Dedifferentiated amniotic fluid mesenchymal stem cell (primary cell): ENCODE measurements at regions not wholly inside any gene's neighbourhood (a gene's known extent, or its start where the extent isn't known, plus 50 kb on each side); places are given as distances from the start of the nearest gene placed in this dataset.

Experiments used
- DNase-seq: peaks from one replicate; pipeline ENCODE4 v3.0.0-alpha.2; 2016; ENCODE audit errors: extremely low spot score

DNA sequence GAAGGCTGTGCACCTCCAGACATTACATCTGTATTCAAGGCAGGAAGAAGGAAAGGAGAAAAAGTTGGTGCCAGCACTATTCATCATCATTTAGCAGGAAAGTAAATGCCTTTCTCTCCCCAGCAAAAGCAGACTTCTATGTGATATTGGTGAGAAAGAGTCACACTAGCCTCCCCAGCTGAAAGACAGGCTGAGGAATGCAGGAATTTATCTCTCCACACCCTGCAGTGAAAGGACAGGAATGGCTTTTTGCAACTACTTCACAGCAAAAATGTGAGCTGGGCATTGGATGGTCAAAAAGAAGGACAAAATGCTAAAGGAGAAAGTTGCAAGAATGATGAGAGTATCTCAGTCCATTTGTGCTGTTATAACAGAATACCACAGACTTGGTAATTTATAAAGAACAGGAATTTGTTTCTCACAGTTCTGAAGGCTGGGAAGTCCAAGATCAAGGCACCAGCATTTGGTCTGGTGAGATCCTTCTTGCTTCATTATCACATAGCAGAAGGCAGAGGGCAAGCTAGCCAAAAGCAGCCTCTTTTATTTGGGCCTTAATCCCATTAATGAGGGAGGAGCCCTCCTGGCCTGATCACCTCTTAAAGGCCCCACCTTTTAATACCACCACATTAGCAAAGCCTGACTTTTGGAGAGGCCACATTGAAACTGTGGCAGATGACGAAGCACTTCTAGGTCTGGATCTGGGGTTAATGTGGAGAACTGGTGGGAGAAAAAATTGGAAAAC is 388.1 kb upstream of the SLC14A2 start:
- DNase-seq: no peak

DNA sequence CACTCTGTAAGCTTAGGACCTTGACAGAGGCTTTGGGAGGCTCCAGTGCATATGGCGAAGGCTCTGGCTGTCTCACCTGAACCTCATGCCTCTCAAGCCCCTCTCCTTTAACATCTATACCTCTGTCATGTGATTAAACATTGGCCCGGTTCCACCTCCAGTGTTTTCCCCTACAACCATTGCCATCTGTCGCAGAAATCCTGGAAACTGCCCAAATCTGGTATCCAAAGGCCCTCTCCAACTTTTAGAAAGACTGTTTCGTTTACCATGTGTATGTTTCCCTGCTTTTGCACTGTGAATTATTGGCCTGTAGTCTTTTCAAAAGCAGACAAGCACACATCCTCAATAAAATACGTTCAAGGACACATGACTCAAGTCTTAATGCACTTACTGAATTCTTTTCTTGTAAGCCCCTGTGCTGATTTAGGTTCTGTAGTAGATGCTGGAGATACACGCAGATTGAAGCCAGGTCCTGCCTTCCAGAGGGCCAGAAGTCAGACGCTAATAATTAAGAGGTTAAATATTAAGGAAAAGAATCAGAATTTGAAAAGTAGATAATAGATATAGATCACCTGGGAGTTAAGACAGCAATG is 386.4 kb upstream of the SLC14A2 start:
- DNase-seq: no peak

DNA sequence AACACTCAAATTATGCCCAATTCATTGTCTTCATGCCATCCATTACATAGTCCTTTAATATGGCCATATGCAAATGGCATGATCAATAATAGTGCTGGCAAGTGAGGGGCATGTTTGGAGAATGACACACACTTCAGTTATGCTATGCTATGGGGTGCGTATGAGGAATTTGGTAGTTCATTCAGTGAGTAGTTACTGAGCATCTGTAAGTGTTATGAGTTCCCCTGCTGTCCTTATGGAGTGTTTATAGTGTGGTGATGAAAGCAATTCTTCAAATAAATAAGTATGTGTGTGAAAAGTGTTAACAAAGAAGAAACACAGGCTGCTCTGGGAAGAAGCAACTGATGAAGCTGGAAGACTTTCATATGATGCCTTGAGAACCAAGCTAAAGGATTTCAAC is 383.7 kb upstream of the SLC14A2 start:
- DNase-seq: no peak

DNA sequence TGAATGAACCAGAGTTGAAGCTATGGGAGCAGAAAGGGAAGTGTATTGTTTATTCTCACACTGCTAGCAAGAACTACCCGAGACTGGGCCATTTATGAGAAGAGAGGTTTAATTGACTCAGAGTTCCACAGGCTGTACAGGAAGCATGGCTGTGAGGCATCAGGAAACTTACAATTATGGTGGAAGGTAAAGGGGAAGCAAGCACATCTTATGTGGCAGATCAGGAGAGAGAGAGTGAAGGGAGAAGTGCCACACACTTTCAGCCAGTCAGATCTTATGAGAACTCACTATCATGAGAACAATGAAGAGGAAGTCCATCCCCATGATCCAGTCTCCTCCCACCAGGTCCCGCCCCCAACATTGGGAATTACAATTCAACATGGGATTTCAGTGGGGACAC is 383.2 kb upstream of the SLC14A2 start:
- no peak for DNase-seq

DNA sequence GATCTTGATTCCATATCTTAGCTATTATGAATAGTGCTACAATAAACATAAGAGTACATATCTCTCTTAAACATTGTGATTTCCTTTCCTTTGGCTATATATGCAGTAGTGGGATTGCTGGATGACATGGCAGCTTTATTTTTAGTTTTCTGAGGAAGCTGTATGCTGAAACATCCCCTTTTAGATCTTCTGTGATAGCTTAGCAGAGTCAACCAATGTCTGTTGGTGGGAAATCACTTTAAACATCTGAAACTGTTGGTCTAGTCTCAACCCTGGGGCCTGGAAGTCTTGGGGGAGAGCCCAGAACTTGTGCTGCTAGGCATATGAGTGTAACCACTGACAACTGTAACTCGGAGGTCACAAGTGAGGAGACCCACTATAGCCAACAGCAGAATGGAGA is 378.6 kb upstream of the SLC14A2 start:
- DNase-seq: no peak

DNA sequence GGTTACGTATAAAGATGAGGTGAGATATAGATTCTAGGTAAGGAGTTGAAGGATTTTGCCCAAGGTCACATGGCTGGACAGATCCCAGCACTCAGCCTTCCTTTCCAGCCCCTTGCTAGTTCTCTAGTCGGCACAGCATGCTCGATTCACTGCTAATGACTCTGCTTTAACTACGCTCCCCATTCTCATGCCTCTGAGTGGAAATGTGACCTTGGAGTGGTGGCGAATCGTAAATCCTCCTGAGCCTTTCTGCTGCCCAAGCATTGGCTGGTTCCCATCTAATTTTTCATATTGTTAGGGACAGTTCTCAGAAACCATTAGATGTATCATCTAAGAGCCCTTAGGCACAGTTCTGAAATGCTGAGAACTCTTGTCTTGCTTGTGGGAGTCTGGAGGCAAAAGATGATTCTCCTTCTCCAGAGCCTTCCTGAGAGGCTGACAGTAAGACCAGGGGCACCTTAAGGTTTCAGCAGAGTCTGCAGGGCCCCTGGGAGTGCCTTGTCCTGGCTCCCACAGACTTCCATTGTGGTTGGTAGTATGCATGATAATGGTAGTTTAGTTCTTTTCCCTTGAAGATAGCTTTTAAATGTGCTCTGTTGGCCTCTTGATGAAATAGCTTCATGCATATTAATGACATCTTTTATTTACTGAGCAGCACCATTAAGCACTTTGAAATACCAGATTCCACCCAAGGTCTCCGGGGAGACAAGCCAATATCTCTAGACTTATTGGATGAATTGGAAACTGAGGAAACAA is 377.8 kb upstream of the SLC14A2 start:
- DNase-seq: no peak

DNA sequence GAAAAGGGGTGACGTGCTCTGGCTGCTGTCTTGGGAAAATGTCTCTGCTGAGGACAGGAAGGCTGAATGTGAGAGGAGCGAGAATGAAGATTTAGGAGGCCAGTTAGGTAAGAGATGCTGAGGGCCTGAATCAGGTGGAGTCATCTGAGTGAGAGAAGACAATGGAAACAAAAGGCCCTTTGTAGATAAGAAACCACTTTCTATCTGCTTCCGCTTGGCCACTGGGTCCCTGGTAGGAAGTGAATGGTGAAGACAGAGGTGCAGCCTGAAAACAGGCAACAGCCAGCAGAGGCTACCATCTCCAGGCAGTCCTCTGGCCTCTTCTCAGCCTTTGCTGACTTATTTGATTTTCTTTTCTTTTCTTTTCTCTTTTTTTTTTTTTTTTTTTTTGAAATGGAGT is 374.0 kb upstream of the SLC14A2 start:
- DNase-seq: no peak

DNA sequence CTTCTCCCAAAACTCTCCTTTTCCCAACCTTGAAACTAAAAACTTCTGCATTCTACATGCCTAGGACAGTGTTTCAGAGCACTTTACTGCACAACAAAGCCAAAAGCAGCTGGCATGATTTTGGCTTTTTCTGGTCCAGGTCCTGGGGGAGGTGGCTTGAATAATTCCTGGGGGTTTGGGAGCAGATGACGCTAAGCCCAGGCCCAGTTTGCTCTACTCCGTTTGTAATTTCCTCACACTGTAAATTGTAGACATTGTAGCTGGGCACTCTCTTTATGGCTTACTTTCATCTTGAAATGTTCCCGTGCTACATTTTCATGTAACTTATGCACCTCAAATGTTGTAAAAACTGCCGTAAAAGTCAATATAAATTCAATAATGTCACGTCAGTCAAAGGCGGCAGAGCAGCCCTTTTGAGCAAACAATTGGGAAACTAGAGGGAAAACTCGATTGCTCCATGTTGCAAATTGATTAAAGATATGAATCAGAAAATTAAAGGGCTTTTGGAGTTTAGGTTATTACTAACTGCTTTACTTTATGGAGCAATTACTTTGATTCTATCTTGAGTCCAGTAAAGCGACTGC is 373.2 kb upstream of the SLC14A2 start:
- DNase-seq: no peak

DNA sequence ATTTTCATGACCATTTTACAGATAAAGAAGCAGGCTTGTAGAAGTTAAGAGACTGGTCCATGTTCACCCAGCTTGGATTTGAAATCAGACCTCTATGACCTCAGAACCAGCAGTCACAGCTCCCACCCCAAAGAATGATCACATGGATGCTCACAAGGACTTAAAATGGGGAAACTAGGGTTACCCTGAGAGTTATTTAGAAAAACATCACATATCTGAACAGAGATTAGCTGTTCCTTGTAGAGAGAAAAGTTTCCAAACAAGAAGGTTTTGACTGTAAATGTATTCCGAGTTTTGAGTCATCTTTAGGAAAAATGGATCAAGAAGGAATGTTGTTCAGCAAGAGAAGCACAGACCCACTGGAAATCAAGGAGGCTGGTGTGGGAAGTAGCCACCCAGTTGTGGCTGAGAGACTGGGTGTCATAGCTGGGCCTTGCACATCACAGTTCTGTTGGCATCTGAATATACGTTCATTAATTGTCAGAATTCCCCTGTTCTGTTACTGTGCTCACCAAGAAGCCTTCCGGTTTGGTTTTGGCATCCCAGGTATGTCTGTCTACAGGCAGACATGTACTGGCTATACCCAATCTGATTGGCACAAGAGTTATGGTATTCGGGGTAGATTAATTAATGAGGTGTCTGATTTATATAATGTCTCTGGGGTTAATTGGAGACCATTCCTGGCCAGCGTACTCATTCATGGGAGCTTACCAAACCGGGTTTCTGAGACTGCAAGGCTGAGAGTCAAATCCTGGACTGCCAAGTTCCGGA is 371.8 kb upstream of the SLC14A2 start:
- DNase-seq: no peak

DNA sequence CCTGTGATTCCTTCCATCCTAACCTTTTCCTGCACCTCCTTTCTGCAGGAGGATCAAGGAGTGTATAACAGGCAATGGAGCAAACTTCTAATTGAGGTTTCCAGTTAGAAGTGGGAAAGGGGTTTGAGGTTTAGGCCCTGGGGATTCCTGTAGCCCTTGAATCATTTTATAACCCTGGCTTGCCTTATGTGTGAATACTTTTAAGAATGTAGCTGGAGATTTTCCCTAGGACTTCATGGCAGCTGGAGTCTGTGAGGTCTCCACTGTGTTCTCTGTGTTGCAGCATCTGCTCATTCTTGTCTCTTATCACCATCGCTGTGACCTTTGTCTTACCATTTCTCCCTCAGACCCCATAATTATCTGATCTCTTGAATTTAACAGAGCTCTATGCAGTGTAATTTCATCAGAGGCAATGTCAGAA is 370.2 kb upstream of the SLC14A2 start:
- no peak for DNase-seq

DNA sequence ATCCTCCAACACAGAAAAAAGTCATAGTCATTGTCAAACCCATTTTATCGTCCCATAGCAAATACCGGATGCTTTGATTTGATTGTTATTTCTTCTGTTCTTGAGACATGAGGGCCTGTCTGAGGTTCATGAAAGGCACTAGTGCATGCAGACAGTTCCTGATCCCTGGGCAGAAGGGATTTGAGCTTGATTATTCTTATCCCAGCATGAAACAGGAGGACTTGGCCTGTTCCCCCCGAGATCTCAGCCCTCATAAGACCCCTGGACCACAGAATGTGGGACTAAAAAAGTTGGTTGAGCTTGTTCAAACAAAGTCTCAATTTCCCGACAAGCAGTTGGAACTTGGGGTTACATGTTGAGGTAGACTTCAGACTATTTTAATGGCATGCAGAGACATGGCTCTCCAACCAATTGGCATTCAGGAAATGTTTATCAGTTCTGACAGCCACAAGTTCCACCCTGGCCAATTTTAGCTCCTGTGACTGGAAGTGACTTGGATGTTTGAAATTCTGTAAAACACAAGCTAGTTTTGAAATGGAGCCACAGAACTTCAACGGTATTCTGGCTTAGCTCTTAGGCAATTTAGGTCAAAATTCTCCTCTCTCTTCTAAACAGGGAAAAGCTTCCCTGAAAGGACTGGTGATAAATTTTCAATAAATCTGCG is 366.9 kb upstream of the SLC14A2 start:
- DNase-seq: peak; percentile 87

DNA sequence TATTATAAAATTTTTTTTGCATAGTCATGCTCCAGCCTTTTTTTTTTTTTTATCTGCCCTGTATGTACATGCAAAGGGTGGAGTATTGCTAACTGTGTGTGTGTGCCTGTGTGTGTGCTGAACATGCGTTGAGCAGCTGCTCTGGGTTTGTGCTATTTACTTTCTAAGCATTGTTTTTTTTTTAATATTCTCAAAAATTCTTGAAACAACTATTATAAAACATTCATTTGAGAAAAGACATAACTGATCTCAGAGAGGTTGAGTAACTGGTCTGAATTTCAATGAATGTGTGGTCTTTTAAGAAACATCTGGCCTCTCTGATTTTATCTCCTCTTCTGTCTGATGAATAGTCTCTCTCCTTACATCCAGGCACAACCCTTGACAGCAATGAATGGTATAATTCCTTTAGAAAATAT is 366.0 kb upstream of the SLC14A2 start:
- DNase-seq: peak; percentile 69

DNA sequence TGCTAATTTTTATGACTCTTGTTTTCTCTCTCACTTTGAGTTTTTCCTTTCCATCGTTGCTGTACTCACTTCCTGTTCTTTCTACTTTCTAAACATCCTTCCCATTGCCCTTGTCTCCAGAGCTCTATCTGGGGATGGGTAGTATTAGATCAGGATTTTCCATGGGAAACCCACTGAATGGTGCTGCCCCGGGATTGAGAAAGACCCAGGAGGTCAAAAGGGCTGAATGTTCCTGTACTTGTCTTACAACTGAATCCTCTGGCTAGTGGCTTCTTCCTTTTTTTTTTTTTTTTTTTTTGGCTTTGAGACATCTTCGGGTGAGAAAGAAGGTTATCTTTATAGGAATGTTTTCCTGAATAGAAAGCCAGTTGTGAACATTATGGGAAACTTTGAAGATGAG is 364.8 kb upstream of the SLC14A2 start:
- DNase-seq: no peak

DNA sequence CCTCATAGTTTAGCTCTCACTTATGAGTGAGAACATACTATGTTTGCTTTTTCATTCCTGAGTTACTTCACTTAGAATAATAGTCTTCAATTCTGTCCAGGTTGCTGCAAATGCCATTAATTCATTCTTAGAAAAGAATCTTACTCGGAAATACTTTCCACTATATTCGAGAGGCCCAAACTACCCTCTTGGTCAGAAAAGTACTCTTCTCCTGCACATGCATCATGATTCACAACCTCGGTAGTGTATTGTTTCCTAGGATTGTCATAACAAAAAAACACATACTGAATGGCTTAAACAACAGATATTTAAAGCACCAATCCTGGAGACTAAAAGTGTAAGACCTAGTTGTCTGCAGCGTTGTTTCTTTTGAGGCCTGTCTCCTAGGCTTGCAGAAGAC is 364.0 kb upstream of the SLC14A2 start:
- DNase-seq: no peak

DNA sequence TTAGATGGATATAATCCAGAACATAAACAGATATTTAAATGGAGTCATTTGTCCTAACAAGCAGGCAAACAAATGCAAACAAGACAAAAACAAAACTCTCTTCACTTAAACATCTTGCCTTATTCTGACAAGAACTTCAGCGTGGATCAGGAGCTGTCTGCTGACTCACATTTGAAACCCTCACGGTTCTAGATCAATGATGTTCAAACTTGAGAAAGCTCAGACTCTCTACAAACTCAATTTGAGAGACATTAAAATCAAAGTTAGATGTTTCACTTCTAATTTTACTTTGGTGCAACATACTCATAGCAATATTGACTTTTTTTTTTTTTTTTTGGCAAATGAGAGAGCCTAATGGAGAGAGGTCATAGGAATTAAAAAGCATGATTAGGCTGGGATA is 362.8 kb upstream of the SLC14A2 start:
- DNase-seq: no peak

DNA sequence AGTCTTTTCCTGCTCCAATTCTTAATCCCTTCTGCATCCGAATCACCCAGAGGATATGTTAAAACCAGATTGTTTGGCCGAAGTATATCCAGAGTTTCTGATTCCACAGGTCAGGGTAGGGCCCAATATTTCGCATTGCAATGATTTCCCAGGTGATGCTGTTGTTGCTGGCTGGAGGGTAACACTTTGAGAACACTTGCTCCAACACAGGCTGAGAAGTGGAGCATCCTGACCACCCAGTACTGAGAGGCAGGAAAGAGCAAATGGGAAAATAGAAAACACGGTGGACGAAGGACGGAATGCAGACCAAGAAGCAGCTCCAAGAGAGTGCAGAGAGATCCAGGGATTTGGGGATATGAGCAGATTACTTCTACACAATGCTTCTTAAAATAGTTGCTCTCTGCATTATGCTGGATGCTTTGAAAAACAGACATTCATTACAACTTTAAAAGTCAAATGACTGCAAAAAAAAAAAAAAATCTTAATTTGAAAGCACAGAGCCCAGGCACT is 362.2 kb upstream of the SLC14A2 start:
- DNase-seq: no peak

DNA sequence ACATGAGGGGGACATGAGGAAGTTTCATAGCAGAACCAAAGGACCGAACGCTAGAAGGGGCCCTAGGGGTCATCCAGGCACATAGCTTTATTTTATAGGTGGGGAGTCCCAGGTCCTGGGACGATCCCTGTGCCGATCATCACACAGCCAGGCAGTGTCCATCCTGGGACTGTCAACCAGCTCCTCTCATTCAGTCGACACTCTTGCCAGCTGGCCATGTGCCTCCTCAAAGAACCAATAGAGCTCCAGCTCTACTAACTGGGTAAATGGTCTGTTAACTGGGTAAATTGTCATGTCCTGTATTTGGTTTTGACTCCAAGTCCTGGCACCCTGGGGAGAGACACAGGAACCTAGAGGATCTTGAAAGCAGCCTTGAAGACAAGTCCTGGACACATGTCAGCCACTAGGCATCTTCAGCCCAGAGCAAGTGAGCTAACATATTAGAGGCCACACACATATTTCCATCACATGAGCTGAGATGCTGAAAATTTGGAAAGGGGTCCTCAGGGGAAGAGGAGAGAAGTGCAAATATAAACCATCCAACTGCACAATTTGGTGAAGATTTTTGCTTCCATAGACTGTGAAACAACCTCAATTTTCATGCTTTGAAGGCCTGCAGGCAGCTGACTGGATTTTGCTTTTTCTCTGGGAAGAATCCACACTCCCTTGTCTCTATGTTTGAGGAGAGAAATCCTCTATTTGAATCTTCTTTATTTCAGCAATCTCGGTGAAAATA is 361.1 kb upstream of the SLC14A2 start:
- DNase-seq: no peak

DNA sequence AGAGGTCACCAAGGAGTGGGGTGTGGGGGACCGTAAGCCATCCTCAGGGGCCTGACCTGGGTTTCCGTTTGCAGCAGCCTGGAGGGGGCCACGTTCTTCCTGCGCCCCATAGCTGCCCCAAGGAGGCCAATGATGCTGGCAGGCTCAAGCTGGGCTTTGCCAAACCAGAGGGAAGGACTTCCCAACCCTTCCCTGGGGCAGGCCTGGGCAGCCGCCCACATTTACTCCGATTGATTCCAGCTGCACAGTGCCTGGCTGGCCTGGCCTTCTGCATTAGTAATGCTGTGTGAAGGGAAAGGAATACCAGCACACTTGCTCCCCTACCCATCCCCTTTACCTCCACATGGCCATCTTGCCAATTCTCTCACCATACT is 360.6 kb upstream of the SLC14A2 start:
- peak; percentile 61 for DNase-seq

DNA sequence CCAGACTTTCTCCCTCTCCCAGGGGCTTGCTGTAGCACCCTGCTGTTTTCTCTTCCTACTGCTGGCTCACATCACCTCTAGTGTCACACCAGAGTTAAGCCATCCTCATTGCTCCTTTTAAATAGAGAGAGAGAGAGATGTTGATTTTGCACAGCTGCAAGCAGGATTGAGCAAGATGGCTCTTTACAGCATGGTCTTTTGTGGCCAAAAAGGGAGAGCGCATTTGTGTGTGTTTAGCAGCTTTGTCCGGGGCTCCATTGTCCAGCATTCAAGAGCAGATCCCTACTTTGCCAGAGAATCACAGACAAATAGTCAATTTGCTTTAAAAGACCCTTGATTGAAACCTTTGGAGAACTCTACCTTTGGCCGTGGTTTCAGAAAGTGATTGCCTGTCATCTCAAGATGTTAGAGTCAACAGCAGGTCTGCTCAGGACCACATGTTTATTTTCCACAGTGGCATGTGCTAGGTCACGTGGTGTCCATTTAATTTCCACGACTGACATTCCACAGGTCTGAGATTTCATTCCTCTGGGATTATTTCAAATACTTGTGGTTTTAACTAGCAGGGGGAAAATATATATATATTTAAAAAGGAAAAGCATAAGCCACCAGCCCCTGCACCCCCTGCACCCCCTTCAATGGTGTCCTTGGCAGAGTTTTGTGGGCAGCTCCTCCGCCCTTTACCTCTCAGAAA is 359.9 kb upstream of the SLC14A2 start:
- DNase-seq: peak; percentile 93

DNA sequence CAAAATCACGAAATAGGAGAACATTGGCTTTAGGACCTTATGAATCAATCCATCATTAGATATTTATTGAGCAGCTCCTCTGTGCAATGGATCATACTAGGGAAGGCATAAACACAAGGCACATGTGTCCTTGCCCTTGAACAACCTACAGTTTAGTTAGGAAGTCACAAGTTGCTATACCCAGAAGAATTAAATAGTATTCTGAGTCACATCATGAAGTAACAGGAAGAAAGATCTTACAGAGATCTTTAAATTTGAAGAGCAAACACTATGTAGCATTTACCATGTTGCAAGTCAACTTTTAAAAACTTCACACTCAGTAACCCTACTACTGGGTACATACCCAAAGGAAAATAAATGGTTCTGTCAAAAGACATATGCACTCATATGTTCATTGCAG is 355.2 kb upstream of the SLC14A2 start:
- DNase-seq: no peak
